IPS-15b (cell line): ENCODE measurements at regions not wholly inside any gene's neighbourhood (a gene's known extent, or its start where the extent isn't known, plus 50 kb on each side); places are given as distances from the start of the nearest gene placed in this dataset.

Experiments
- H3K27me3 ChIP-seq: one replicate; pipeline ENCODE4 v1.6.1; 2013; ENCODE audit warnings: low read length; ENCODE audit not compliant: control insufficient read depth, insufficient read depth
- H3K36me3 ChIP-seq: one replicate; pipeline ENCODE4 v1.6.1; 2013; ENCODE audit warnings: low read length; ENCODE audit not compliant: control insufficient read depth, insufficient read depth
- H3K4me1 ChIP-seq: one replicate; pipeline ENCODE4 v1.6.1; 2013; ENCODE audit warnings: mild to moderate bottlenecking, low read length; ENCODE audit not compliant: control insufficient read depth, insufficient read depth
- H3K4me3 ChIP-seq: one replicate; pipeline ENCODE4 v1.5.1; 2013; ENCODE audit warnings: low read depth, low read length
- H3K9ac ChIP-seq: one replicate; pipeline ENCODE4 v1.6.1; 2013; ENCODE audit warnings: low read depth, mild to moderate bottlenecking, low read length
- H3K9me3 ChIP-seq: one replicate; pipeline ENCODE4 v1.6.1; 2013; ENCODE audit warnings: mild to moderate bottlenecking, low read length; ENCODE audit not compliant: control insufficient read depth, insufficient read depth

DNA sequence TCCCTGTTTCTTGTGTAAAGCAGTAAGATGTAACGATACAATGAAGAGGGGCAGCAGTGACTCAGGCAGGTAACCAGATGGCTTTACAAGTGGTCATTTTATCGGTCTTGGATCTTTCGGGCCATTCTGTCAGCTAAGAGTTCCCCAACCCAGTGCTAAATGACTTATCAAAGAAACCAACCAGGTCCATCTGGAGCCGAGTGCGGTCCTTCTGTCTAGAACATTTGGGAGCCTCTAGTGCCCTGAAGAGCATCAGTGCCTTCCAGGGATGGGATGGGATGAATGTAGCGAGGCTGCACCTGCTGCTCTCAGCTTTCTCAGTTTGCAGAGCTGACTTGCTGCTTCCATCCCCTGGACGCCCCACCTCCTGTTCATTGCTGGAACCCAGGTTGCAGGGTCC, 131.7 kb upstream of the AGBL1 start:
- Histone ChIP-seq H3K4me3 (no peak overlapping the region), H3K9ac (no peak overlapping the region), H3K27me3 (no peaks in the 10 kb centered on the region), H3K4me1 (no peaks in the 10 kb centered on the region), H3K9me3 (no peaks in the 10 kb centered on the region), H3K36me3 (no peaks in the 10 kb centered on the region)

GRCh38 chr15:85950101-85950500, 129.6 kb upstream of the AGBL1 start:
- H3K4me1 ChIP-seq, result no peaks in the 10 kb centered on the region
- no peak overlapping the region for H3K4me3 ChIP-seq
- no peak overlapping the region for H3K9ac ChIP-seq

GRCh38 chr15:85954586-85954985, 125.1 kb upstream of the AGBL1 start:
- Histone ChIP-seq H3K36me3 (no peaks in the 10 kb centered on the region), H3K4me3 (no peak overlapping the region), H3K4me1 (no peaks in the 10 kb centered on the region), H3K27me3 (no peaks in the 10 kb centered on the region), H3K9ac (no peak overlapping the region), H3K9me3 (no peaks in the 10 kb centered on the region)

More at GRCh38 chr15:85950101-85950500, 129.6 kb upstream of the AGBL1 start:
- no peaks in the 10 kb centered on the region for H3K36me3 ChIP-seq
- H3K27me3 ChIP-seq, result no peaks in the 10 kb centered on the region
- H3K9me3 ChIP-seq, result no peaks in the 10 kb centered on the region

- Histone ChIP-seq H3K27me3 (no peaks in the 10 kb centered on the region), H3K4me3 (no peak overlapping the region), H3K36me3 (no peaks in the 10 kb centered on the region), H3K4me1 (no peaks in the 10 kb centered on the region), H3K9me3 (no peaks in the 10 kb centered on the region), H3K9ac (no peak overlapping the region)
Measured at GRCh38 chr15:85955501-85956391, 123.9 kb upstream of the AGBL1 start.

DNA sequence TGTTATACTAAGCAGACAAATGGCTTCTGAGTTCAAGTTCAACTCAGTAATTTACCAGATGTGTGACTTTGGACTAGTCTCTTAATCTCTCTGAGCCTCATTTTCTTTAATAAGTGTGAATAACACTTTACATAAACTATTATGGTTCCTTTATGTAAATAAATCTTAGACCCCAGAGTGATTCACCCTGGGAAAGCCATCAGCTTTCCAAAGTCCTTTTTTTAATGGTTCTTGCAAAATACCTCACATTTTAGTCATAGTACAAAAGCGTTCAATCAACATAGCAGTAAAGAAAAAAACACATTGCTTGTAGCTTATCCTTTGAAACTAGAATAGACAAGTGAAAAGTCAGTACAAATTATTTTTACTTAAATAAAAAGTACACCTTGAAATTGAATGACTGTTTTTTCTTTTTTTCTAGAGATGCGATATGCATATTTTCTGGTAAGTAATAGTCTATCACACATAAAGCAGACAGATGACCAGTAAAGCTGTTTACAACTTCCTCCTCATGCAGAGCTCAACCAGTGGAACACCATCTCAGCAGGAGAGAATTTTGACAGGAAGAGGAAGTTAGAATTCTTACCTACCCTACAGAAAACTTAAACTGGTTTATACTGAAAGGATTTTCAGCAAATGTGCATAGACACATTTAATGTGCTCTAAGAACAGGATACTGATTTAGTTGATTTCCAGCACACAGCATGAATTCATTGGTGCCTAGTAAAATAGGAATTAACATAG, 123.0 kb upstream of the AGBL1 start:
- Histone ChIP-seq H3K4me1 (no peaks in the 10 kb centered on the region), H3K27me3 (no peaks in the 10 kb centered on the region), H3K9ac (no peak overlapping the region), H3K4me3 (no peak overlapping the region), H3K9me3 (no peaks in the 10 kb centered on the region), H3K36me3 (no peaks in the 10 kb centered on the region)

- Histone ChIP-seq H3K4me3 (no peak overlapping the region), H3K4me1 (no peaks in the 10 kb centered on the region), H3K9me3 (no peaks in the 10 kb centered on the region), H3K36me3 (no peaks in the 10 kb centered on the region), H3K27me3 (no peaks in the 10 kb centered on the region), H3K9ac (no peak overlapping the region)
Measured at GRCh38 chr15:85959611-85960010, 120.1 kb upstream of the AGBL1 start.

- Histone ChIP-seq H3K36me3 (no peaks in the 10 kb centered on the region), H3K27me3 (no peaks in the 10 kb centered on the region), H3K4me3 (no peak overlapping the region), H3K4me1 (no peaks in the 10 kb centered on the region), H3K9me3 (no peaks in the 10 kb centered on the region), H3K9ac (no peak overlapping the region)
Measured at GRCh38 chr15:85960381-85960780, 119.3 kb upstream of the AGBL1 start.

DNA sequence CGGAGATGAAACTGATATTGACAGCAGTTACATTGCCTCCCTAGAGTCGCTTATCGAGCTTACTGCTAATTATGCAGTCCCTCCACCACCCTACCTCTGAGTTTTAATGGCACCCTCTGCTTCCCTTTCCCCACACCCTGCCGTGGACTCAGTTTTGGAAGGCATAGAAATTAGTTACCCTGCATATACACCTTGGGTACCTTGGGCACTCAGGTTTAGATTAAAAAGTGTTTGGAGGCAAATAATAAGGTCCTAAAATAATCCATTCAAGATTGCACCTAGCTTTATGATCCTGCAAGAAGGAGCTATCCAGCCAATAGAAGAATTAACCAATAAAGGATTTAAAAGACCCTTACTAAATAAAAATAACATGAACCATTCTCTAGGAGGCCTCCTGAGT, 117.8 kb upstream of the AGBL1 start:
- Histone ChIP-seq H3K27me3 (no peaks in the 10 kb centered on the region), H3K36me3 (no peaks in the 10 kb centered on the region), H3K9ac (no peak overlapping the region)

DNA sequence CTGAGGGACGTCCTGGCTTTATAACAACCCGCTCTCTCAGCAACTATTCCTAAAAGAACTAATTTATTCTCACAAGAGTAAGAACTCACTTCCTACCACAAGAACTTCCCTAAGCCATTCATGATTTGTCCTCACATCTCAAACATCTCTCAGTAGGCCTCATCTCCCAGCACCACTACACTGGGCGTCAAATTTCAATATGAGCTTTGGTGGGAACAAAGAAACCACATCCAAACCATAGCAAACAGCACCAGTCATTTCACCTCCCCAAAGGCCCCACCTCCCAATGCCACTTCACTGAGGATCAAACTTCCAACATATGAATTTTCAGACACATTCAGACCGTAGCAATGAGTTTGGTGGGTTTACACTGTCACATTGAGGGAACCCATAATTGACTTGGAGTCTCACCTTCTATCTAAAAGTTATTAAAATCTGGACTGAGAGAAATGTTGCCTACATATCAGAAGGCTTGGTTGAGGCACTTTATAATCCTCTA, 116.4 kb upstream of the AGBL1 start:
- Histone ChIP-seq H3K36me3 (no peaks in the 10 kb centered on the region), H3K4me1 (no peaks in the 10 kb centered on the region), H3K9me3 (no peaks in the 10 kb centered on the region), H3K27me3 (no peaks in the 10 kb centered on the region), H3K9ac (no peak overlapping the region), H3K4me3 (no peak overlapping the region)

More for the DNA sequence above, 117.8 kb upstream of the AGBL1 start:
- Histone ChIP-seq H3K4me3 (no peak overlapping the region), H3K9me3 (no peaks in the 10 kb centered on the region), H3K4me1 (no peaks in the 10 kb centered on the region)

DNA sequence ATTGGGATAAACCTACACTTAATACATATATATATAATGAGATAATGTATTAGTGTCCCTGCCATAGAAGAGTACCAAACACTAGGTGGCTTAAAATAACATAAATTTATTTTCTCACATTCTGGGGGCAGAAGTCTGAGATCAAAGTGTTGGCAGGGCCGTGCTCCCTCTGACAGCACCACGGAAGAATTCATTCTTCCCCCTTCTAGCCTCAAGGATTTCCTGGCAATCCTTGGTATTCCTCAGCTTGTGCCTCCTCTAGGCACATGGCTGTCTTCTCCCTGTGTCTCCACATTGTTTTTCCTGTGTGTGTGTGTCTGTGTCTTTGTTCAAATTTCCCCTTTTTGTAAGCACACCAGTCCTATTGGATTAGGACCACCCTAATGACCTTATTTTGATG, 115.2 kb upstream of the AGBL1 start:
- no peaks in the 10 kb centered on the region for H3K4me1 ChIP-seq
- H3K36me3 ChIP-seq, result no peaks in the 10 kb centered on the region
- no peaks in the 10 kb centered on the region for H3K27me3 ChIP-seq
- H3K9ac ChIP-seq, result no peak overlapping the region
- H3K9me3 ChIP-seq, result no peaks in the 10 kb centered on the region
- no peak overlapping the region for H3K4me3 ChIP-seq

- no peaks in the 10 kb centered on the region for H3K9me3 ChIP-seq
- no peaks in the 10 kb centered on the region for H3K4me1 ChIP-seq
- no peaks in the 10 kb centered on the region for H3K36me3 ChIP-seq
- H3K9ac ChIP-seq, result no peak overlapping the region
- H3K4me3 ChIP-seq, result no peak overlapping the region
- H3K27me3 ChIP-seq, result no peaks in the 10 kb centered on the region
Measured at GRCh38 chr15:85967553-85967952, 112.1 kb upstream of the AGBL1 start.
